Stimulated activated CD4-positive, alpha-beta T cell treated with anti-CD3 and anti-CD28 coated beads, Interleukin-2, amount 100 ng/mL, for 24 hours (primary cell): ENCODE measurements at regions not wholly inside any gene's neighbourhood (a gene's known extent, or its start where the extent isn't known, plus 50 kb on each side); places are given as distances from the start of the nearest gene placed in this dataset.

Experiments used
- DNase-seq, 2 donors: peaks; one replicate each; pipeline ENCODE4 v3.0.0-alpha.2; 2020

DNA sequence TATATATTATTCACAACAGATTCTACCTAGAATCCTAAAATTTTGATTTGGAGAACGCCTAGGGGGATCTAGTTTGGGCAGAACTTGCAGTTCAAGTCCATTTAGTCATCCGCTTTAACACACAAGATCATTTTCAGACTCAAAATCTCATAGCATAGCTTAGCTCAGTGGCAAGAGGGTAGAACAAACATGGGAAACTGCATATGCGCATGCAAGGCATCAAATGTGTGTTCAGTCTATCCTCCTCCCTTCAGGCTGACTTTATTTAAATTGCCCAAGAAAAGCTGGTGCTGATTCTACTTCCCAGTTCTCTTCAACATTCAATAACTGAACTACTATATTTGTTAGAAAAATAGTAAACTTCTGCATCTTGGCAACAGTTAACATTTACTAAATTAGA is 79.6 kb upstream of the NRXN1 start:
- no peak for DNase-seq

DNA sequence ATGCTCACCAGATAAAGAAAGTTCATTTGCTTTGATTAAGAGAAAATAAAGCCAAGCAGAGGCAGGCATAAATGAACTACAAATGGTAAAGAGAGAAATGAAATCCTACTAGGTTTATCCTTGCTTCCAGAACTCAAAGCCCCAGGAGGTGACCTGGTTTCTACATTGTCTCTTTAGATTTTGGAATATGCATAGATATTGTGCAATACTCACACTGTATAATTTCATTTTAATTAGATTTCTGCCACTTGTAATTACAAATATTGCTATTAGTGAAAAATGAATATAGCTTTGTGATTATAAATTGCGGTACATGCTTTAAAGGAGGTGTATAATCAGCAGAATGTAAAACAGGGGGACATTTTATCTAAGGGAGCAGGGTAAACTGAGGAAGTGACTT is 76.9 kb upstream of the NRXN1 start:
- DNase-seq, result no peak

DNA sequence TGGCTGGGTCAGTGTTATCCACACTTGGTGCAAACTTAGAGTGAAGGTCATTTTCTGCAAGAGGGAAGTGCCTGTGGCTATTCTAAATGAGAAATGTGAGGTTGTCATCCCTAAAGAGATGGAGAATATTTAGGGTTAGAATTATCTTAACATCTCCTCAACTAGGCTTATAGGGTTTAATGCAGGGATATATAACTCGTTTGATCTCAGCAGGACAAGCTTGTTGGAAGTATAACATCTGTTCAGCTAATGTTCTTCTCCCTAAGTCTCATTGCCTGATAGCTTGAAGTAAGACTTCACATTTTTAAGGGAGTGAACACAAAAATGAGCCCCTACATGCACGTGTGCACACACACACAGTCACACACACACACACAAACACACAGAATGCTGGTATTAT is 75.9 kb upstream of the NRXN1 start:
- no peak for DNase-seq

GRCh38 chr2:51105811-51106210 is 73.9 kb upstream of the NRXN1 start:
- no peak for DNase-seq

- DNase-seq, result no peak
These were observed 71.3 kb upstream of the NRXN1 start for GRCh38 chr2:51103205-51103604.

DNA sequence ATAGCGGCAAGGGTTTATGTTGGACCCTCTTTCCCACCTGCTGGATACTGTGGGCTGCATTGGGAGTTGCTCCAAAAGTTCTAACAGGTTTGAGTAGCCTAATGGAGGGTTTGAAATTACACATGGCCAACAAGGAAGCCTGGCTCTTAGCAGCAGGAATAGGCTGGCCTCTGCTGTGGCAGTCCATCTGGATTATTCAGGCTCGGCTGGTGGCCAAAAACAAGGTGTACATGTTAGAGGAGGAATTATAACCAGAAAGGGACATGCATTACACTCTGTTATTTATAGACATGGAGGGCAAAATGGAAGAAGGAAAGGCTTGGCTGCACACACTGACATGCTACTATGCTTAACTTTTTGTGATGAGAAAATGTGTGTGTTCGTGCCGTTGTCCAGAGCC is 61.1 kb upstream of the NRXN1 start:
- no peak for DNase-seq

- no peak for DNase-seq
These were observed 53.6 kb upstream of the NRXN1 start for GRCh38 chr2:51085420-51086068.

- no peak for DNase-seq
These were observed 52.8 kb upstream of the NRXN1 start for GRCh38 chr2:51084750-51085149.
